Osteocyte (in vitro differentiated cells): ENCODE measurements at regions not wholly inside any gene's neighbourhood (a gene's known extent, or its start where the extent isn't known, plus 50 kb on each side); places are given as distances from the start of the nearest gene placed in this dataset.

Experiments
- DNase-seq: peaks from one replicate; pipeline ENCODE4 v3.0.0; 2021; ENCODE audit warnings: mixed read lengths; ENCODE audit not compliant: unreplicated experiment; ENCODE audit errors: extremely low spot score
- H3K27ac Mint-ChIP-seq: one replicate; pipeline ENCODE4 v1.8.0; 2021; ENCODE audit warnings: mild to moderate bottlenecking, mixed read lengths; ENCODE audit not compliant: unreplicated experiment
- H3K27me3 Mint-ChIP-seq: one replicate; pipeline ENCODE4 v1.8.0; 2021; ENCODE audit warnings: mixed read lengths; ENCODE audit not compliant: unreplicated experiment
- H3K36me3 Mint-ChIP-seq: one replicate; pipeline ENCODE4 v1.8.0; 2021; ENCODE audit warnings: mixed read lengths; ENCODE audit not compliant: unreplicated experiment
- H3K4me1 Mint-ChIP-seq: one replicate; pipeline ENCODE4 v1.8.0; 2021; ENCODE audit warnings: mixed read lengths; ENCODE audit not compliant: unreplicated experiment
- H3K4me3 Mint-ChIP-seq: one replicate; pipeline ENCODE4 v1.8.0; 2021; ENCODE audit warnings: mild to moderate bottlenecking, moderate library complexity, mixed read lengths; ENCODE audit not compliant: unreplicated experiment
- H3K9me3 Mint-ChIP-seq: one replicate; pipeline ENCODE4 v1.8.0; 2021; ENCODE audit warnings: mixed read lengths; ENCODE audit not compliant: unreplicated experiment
- CTCF ChIP-seq: fragments of 200-600 bp; sonication (generic); IDR thresholded peaks from 2 replicates; pipeline ENCODE4 v1.5.0; 2021; ENCODE audit warnings: antibody characterized with exemption, mild to moderate bottlenecking, moderate library complexity

DNA sequence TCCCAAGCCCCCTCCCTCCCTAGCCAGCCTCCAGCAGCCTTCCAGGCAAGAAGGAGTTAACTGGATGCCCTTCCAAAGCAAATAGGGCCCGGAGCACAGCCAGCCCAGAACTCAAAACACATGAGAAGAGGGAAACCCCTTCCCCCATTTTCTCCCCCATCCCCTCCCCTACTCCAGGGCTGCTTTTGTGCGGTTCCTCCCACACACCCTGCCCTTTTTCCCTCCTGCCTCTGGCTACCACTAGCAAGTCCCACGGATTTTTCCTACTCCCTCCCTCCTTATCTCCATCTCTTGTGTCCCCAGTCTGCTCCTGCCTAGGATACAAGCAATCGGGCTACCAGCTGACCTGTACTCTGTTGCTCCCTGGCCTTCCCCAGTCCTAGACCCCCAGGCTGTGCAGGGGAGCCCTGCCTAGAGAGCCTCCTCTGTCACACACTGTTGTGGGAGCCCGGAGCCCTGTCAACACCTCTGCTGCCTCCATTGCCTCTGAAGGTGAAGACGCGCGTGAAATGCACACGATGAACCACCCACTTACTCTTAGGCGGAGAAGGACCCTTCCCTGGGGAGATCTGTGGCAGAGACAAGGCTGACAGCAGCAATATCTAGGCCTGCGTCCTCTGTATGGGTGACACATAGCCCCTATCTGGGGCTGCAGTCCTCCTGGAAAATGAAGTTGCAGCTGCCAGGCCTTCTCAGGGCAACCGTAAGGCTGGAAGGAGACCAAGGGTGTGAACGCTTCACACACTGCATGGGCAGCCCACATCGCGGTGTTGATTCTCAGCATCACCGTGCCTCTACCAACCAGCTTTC lies 282.8 kb downstream of the MN1 start:
- no peak for TF ChIP-seq CTCF
- peaks cover 44% of the 10 kb centered on the region for H3K4me1 Mint-ChIP-seq
- no peak for DNase-seq
- no peak overlapping the region for H3K4me3 Mint-ChIP-seq
- H3K27me3 Mint-ChIP-seq = no peaks in the 10 kb centered on the region
- no peak overlapping the region for H3K27ac Mint-ChIP-seq
- no peaks in the 10 kb centered on the region for H3K9me3 Mint-ChIP-seq
- no peaks in the 10 kb centered on the region for H3K36me3 Mint-ChIP-seq

DNA sequence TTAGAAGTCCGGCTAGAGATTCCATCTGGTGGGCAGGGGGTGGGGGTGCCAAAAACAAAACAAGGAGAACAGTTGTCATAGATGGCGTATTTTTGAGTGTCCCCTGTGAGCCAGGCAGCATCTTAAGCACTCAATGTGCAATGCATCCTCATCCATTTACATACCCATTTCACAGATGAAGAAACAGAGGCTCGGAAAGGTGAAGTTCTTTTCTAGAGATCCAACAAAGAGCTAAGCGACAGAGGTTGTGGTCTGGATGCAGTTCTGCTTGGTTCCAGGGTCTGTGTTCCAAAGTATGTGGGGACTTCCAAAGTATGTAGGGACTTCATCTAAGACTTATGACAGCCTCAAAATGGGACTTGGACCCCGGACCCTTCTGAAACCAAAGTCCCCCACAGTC lies 277.8 kb downstream of the MN1 start:
- no peaks in the 10 kb centered on the region for H3K9me3 Mint-ChIP-seq
- H3K4me3 Mint-ChIP-seq = no peak overlapping the region
- DNase-seq = no peak
- TF ChIP-seq CTCF = no peak
- H3K4me1 Mint-ChIP-seq = peaks cover 9% of the 10 kb centered on the region
- no peaks in the 10 kb centered on the region for H3K36me3 Mint-ChIP-seq
- no peak overlapping the region for H3K27ac Mint-ChIP-seq
- H3K27me3 Mint-ChIP-seq = no peaks in the 10 kb centered on the region

DNA sequence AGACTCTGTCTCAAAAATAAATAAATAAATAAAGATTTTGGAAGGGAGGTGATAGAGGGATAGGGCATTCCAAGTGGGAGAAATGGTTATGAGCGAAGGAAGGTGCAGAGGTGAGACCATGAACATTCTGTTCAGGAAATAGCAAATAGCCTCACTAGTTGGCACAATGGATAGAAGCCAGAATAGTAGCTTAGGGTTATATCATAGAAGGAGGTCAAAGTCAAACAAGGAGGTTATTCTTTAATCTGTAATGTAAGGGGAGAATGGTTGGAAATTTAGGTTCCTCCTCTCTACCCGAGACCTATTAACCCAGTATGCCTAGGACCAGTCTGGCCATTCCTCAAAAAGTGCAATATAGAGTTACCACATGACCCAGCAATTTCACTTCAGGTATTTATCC lies 275.8 kb downstream of the MN1 start:
- Mint-ChIP-seq H3K36me3 (no peaks in the 10 kb centered on the region), H3K4me1 (peaks cover 4% of the 10 kb centered on the region), H3K27me3 (no peaks in the 10 kb centered on the region), H3K9me3 (no peaks in the 10 kb centered on the region), H3K4me3 (no peak overlapping the region), H3K27ac (no peak overlapping the region)
- TF ChIP-seq CTCF = no peak
- no peak for DNase-seq

DNA sequence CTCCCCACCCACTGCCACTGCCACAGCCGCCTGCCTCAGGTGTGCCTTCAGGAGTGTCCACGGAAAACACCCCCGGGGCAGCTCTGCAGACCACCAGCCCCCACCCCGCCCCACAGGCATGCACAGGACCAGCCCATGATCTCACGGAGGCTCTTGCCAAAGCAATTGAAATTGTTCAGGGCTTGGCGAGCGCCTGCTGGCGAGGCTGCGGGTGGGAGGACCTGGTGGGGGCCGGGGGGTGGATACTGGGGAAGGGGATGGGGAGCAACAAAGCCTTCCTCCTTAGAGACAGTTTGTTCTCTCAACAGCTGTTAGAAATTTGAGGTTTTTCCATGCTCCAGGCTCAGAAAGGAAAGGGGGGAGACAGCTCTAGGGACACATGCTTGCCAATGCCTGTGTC lies 274.7 kb downstream of the MN1 start:
- Mint-ChIP-seq H3K9me3 (no peaks in the 10 kb centered on the region), H3K27me3 (no peaks in the 10 kb centered on the region), H3K4me1 (peaks cover 8% of the 10 kb centered on the region), H3K4me3 (no peak overlapping the region), H3K36me3 (no peaks in the 10 kb centered on the region), H3K27ac (no peak overlapping the region)
- DNase-seq = no peak
- no peak for TF ChIP-seq CTCF

GRCh38 chr22:27531782-27532530 lies 269.6 kb downstream of the MN1 start:
- no peak for DNase-seq
- Mint-ChIP-seq H3K27me3 (no peaks in the 10 kb centered on the region), H3K27ac (no peak overlapping the region), H3K4me3 (no peak overlapping the region), H3K9me3 (no peaks in the 10 kb centered on the region), H3K36me3 (no peaks in the 10 kb centered on the region), H3K4me1 (peaks cover 20% of the 10 kb centered on the region)
- no peak for TF ChIP-seq CTCF
